ENCODE measurements at regions not wholly inside any gene's neighbourhood (a gene's known extent, or its start where the extent isn't known, plus 50 kb on each side); places are given as distances from the start of the nearest gene placed in this dataset.

GRCh38 chr2:126975671-126976655 lies 77.3 kb downstream of the TEX51 start:
- WGBS, 2 donors (ENCODE audit: extremely low coverage in 2 of 2, insufficient read length in 2 of 2, insufficient replicate concordance in 1 of 2) = no CpG with 5 or more reads among the region's 12 CpGs
- H4K91ac ChIP-seq (ENCODE audit: low read depth, low read length, poor library complexity) = no peak overlapping the region
- no peak overlapping the region for H3K14ac ChIP-seq (ENCODE audit: low read length)
- peak overlapping the region; percentile 1 for H3K18ac ChIP-seq (ENCODE audit: low read length)
- H2BK120ac ChIP-seq (ENCODE audit: low read depth, low read length) = no peak overlapping the region
- H3K27ac ChIP-seq (replicated peaks; ENCODE audit: low read length) = no peak overlapping the region
- H3K23ac ChIP-seq (ENCODE audit: low read depth, low read length, poor library complexity) = no peak overlapping the region
- H3K27me3 ChIP-seq (ENCODE audit: control insufficient read depth in 3 of 3, insufficient read depth in 3 of 3, low read depth in 1 of 3, low read length in 3 of 3) = peaks cover 0 to 23% (median 0%) of the 10 kb centered on the region in 3 experiments
- no peak overlapping the region for H4K8ac ChIP-seq (ENCODE audit: low read depth, low read length)
- no peak overlapping the region for H3K4me3 ChIP-seq (ENCODE audit: low read length in 2 of 2)
- no peaks in the 10 kb centered on the region for H3K79me1 ChIP-seq (ENCODE audit: low read depth, low read length)
- H3K36me3 ChIP-seq (replicated peaks in 1 of 2; ENCODE audit: control insufficient read depth in 2 of 2, insufficient read depth in 2 of 2, low read length in 2 of 2) = no peaks in the 10 kb centered on the region
- H2BK15ac ChIP-seq (ENCODE audit: low read length) = no peak overlapping the region
- H2AFZ ChIP-seq (ENCODE audit: low read length) = no peak overlapping the region
- no peak overlapping the region for H3K4me2 ChIP-seq (ENCODE audit: insufficient read depth, low read length, poor library complexity, severe bottlenecking)
- no peaks in the 10 kb centered on the region for H3K9me3 ChIP-seq (replicated peaks in 1 of 2; ENCODE audit: control insufficient read depth in 2 of 2, insufficient read depth in 1 of 2, low read depth in 1 of 2, low read length in 2 of 2)
- H3K9ac ChIP-seq (ENCODE audit: low read depth, low read length, poor library complexity) = no peak overlapping the region
- no peak for DNase-seq (ENCODE audit: low spot score)
- H2AK5ac ChIP-seq (ENCODE audit: low read depth, low read length) = no peak overlapping the region
- peaks cover 0 to 2% of the 10 kb centered on the region in 2 donors for H3K4me1 ChIP-seq (ENCODE audit: control insufficient read depth in 2 of 2, insufficient read depth in 1 of 2, low read depth in 1 of 2, low read length in 2 of 2)
- H2BK5ac ChIP-seq (ENCODE audit: low read length) = no peak overlapping the region
- no peak overlapping the region for H2BK12ac ChIP-seq (ENCODE audit: low read length)
- H3K4ac ChIP-seq (ENCODE audit: low read length) = no peak overlapping the region

DNA sequence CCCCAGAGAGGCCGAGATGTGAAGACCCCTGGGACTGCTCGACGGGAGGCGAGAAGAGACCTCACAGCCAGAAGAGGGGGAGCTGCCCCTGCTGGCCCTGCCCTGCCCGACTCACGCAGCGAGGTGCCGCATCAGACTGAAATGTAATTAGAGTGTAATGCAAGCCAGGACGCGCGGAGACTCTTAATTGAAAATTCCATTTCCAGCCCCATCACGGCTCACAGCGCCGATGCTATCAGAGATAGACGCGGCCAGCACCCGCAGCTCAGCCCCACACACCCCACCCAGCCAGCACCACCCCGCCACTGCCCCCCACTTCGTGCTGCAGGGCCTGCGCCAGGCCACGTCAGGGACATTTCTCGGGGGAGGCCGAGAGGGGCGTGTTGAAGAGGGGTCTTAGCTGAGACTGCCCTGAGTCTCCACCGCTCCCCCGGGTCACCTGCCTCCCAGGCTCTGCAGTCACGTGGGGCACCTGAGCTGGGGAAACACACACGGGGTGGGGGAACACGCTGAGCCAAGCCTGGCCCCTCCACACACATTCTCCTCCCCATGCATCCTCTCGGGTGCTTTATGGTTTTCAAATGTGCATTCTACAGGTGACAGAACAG lies 78.1 kb downstream of the TEX51 start:
- H3K9ac ChIP-seq (ENCODE audit: low read depth, low read length, poor library complexity) = no peak overlapping the region
- H3K4me3 ChIP-seq (ENCODE audit: low read length in 2 of 2) = no peak overlapping the region
- no peaks in the 10 kb centered on the region for H3K9me3 ChIP-seq (replicated peaks in 1 of 2; ENCODE audit: control insufficient read depth in 2 of 2, insufficient read depth in 1 of 2, low read depth in 1 of 2, low read length in 2 of 2)
- no peak overlapping the region for H3K4me2 ChIP-seq (ENCODE audit: insufficient read depth, low read length, poor library complexity, severe bottlenecking)
- peak overlapping the region; percentile 1 for H3K18ac ChIP-seq (ENCODE audit: low read length)
- H3K27ac ChIP-seq (replicated peaks; ENCODE audit: low read length) = no peak overlapping the region
- no peak overlapping the region for H2AFZ ChIP-seq (ENCODE audit: low read length)
- peak overlapping the region; percentile 17 for H2BK15ac ChIP-seq (ENCODE audit: low read length)
- no peak overlapping the region for H2BK5ac ChIP-seq (ENCODE audit: low read length)
- no peak for DNase-seq (ENCODE audit: low spot score)
- no peak overlapping the region for H2BK120ac ChIP-seq (ENCODE audit: low read depth, low read length)
- H3K4me1 ChIP-seq (ENCODE audit: control insufficient read depth in 2 of 2, insufficient read depth in 1 of 2, low read depth in 1 of 2, low read length in 2 of 2) = peaks cover 0 to 2% of the 10 kb centered on the region in 2 donors
- H3K36me3 ChIP-seq (replicated peaks in 1 of 2; ENCODE audit: control insufficient read depth in 2 of 2, insufficient read depth in 2 of 2, low read length in 2 of 2) = no peaks in the 10 kb centered on the region
- no peak overlapping the region for H3K4ac ChIP-seq (ENCODE audit: low read length)
- H3K14ac ChIP-seq (ENCODE audit: low read length) = no peak overlapping the region
- no peak overlapping the region for H4K8ac ChIP-seq (ENCODE audit: low read depth, low read length)
- H3K79me1 ChIP-seq (ENCODE audit: low read depth, low read length) = no peaks in the 10 kb centered on the region
- H2BK12ac ChIP-seq (ENCODE audit: low read length) = no peak overlapping the region
- peaks cover 0 to 19% (median 0%) of the 10 kb centered on the region in 3 experiments for H3K27me3 ChIP-seq (ENCODE audit: control insufficient read depth in 3 of 3, insufficient read depth in 3 of 3, low read depth in 1 of 3, low read length in 3 of 3)
- WGBS, 2 donors (ENCODE audit: extremely low coverage in 2 of 2, insufficient read length in 2 of 2, insufficient replicate concordance in 1 of 2) = no CpG with 5 or more reads among the region's 30 CpGs
- peak overlapping the region; percentile 53 for H2AK5ac ChIP-seq (ENCODE audit: low read depth, low read length)
- H3K23ac ChIP-seq (ENCODE audit: low read depth, low read length, poor library complexity) = peak overlapping the region; percentile 71
- no peak overlapping the region for H4K91ac ChIP-seq (ENCODE audit: low read depth, low read length, poor library complexity)

- Histone ChIP-seq H3K23ac (ENCODE audit: low read depth, low read length, poor library complexity) (no peak overlapping the region), H3K36me3 (replicated peaks in 1 of 2; ENCODE audit: control insufficient read depth in 2 of 2, insufficient read depth in 2 of 2, low read length in 2 of 2) (no peaks in the 10 kb centered on the region), H2AFZ (ENCODE audit: low read length) (no peak overlapping the region), H2BK15ac (ENCODE audit: low read length) (no peak overlapping the region), H3K14ac (ENCODE audit: low read length) (no peak overlapping the region), H3K79me1 (ENCODE audit: low read depth, low read length) (no peaks in the 10 kb centered on the region), H4K91ac (ENCODE audit: low read depth, low read length, poor library complexity) (no peak overlapping the region), H2BK5ac (ENCODE audit: low read length) (no peak overlapping the region), H2BK12ac (ENCODE audit: low read length) (no peak overlapping the region), H3K4me2 (ENCODE audit: insufficient read depth, low read length, poor library complexity, severe bottlenecking) (no peak overlapping the region), H3K9me3 (replicated peaks in 1 of 2; ENCODE audit: control insufficient read depth in 2 of 2, insufficient read depth in 1 of 2, low read depth in 1 of 2, low read length in 2 of 2) (no peaks in the 10 kb centered on the region), H3K9ac (ENCODE audit: low read depth, low read length, poor library complexity) (no peak overlapping the region), H3K4me3 (ENCODE audit: low read length in 2 of 2) (no peak overlapping the region), H2BK120ac (ENCODE audit: low read depth, low read length) (no peak overlapping the region), H2AK5ac (ENCODE audit: low read depth, low read length) (no peak overlapping the region), H3K4me1 (ENCODE audit: control insufficient read depth in 2 of 2, insufficient read depth in 1 of 2, low read depth in 1 of 2, low read length in 2 of 2) (peaks cover 0 to 2% of the 10 kb centered on the region in 2 donors), H3K27me3 (ENCODE audit: control insufficient read depth in 3 of 3, insufficient read depth in 3 of 3, low read depth in 1 of 3, low read length in 3 of 3) (peaks cover 0 to 10% (median 0%) of the 10 kb centered on the region in 3 experiments), H4K8ac (ENCODE audit: low read depth, low read length) (no peak overlapping the region), H3K18ac (ENCODE audit: low read length) (no peak overlapping the region), H3K27ac (replicated peaks; ENCODE audit: low read length) (no peak overlapping the region), H3K4ac (ENCODE audit: low read length) (no peak overlapping the region)
- no CpG with 5 or more reads among the region's 4 CpGs for WGBS, 2 donors (ENCODE audit: extremely low coverage in 2 of 2, insufficient read length in 2 of 2, insufficient replicate concordance in 1 of 2)
- DNase-seq (ENCODE audit: low spot score) = no peak
Observed at GRCh38 chr2:126978333-126978732, 79.6 kb downstream of the TEX51 start.

All from neuronal stem cell (in vitro differentiated cells).